ENCODE measurements at regions not wholly inside any gene's neighbourhood (a gene's known extent, or its start where the extent isn't known, plus 50 kb on each side); places are given as distances from the start of the nearest gene placed in this dataset.

DNA sequence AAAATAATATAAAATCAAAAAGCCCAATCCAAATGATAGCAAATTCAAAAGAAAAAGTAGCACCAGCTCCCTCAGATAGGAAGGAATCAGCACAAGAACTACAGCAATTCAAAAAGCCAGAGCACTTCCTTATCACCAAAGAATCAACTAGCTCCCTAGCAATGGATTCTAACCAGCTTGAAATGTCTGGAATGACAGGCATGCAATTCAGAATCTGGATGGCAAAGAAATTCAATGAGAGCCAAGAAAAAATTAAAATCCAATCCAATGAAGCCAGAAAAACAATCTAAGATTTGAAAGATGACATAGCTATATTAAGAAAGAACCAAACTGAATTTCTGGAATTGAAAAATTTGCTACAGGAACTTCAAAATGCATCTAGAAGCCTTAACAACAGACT lies 1334.4 kb upstream of the ALCAM start:
- peaks cover 3% of the 10 kb centered on the region; the same call in 1 of the 2 replicates for H3K4me1 ChIP-seq (ENCODE audit: insufficient read depth, low read length)
- no peak overlapping the region for H2BK15ac ChIP-seq (ENCODE audit: low read depth, low read length)
- H3K79me2 ChIP-seq (ENCODE audit: insufficient read depth, low read length) = no peaks in the 10 kb centered on the region
- no peak for DNase-seq
- Mint-ChIP-seq H3K4me1 (peaks cover 7 to 19% of the 10 kb centered on the region in 2 experiments), H3K27me3 (ENCODE audit: low read depth) (no peaks in the 10 kb centered on the region), H3K4me3 (no peak overlapping the region), H3K9me3 (peaks cover 3 to 9% of the 10 kb centered on the region in 2 experiments; a peak in 4 of 5 replicates), H3K27ac (peak overlapping the region in 2 of 3 experiments; percentile 28 to 44; a peak in 3 of 7 replicates), H3K36me3 (ENCODE audit: insufficient read depth in 1 of 3, low read depth in 3 of 3) (peaks cover 0 to 1% (median 0%) of the 10 kb centered on the region in 3 experiments; a peak in 2 of 7 replicates)
- no peaks in the 10 kb centered on the region for H3K27me3 ChIP-seq (ENCODE audit: insufficient read depth, low read length)
- H2AFZ ChIP-seq (ENCODE audit: low read length) = no peak overlapping the region
- H3K27ac ChIP-seq (ENCODE audit: insufficient read length, low read depth, low read length) = no peak overlapping the region
- TF ChIP-seq, protein P1, sequence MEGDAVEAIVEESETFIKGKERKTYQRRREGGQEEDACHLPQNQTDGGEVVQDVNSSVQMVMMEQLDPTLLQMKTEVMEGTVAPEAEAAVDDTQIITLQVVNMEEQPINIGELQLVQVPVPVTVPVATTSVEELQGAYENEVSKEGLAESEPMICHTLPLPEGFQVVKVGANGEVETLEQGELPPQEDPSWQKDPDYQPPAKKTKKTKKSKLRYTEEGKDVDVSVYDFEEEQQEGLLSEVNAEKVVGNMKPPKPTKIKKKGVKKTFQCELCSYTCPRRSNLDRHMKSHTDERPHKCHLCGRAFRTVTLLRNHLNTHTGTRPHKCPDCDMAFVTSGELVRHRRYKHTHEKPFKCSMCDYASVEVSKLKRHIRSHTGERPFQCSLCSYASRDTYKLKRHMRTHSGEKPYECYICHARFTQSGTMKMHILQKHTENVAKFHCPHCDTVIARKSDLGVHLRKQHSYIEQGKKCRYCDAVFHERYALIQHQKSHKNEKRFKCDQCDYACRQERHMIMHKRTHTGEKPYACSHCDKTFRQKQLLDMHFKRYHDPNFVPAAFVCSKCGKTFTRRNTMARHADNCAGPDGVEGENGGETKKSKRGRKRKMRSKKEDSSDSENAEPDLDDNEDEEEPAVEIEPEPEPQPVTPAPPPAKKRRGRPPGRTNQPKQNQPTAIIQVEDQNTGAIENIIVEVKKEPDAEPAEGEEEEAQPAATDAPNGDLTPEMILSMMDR (conservative IDR thresholded peaks at IDR 0.05) = no peak
- no peak overlapping the region for H3T11ph ChIP-seq (ENCODE audit: low read length)
- no peak overlapping the region for H2BK5ac ChIP-seq (ENCODE audit: insufficient read length, low read length)
- no peak overlapping the region for H2BK20ac ChIP-seq (ENCODE audit: low read depth, low read length, poor library complexity, severe bottlenecking)
- no peak overlapping the region for H3K56ac ChIP-seq (ENCODE audit: insufficient read length, low read depth, low read length)
- H3K18ac ChIP-seq (ENCODE audit: insufficient read length, low read depth, low read length) = no peak overlapping the region
- no peaks in the 10 kb centered on the region for H3K9me3 ChIP-seq (ENCODE audit: control insufficient read depth, low read depth, low read length)
- H3K23ac ChIP-seq (ENCODE audit: insufficient read length, low read depth, low read length) = no peak overlapping the region
- no peak overlapping the region for H3K4ac ChIP-seq (ENCODE audit: low read depth, low read length)
- H4K20me1 ChIP-seq (ENCODE audit: control insufficient read depth, insufficient read depth, insufficient read length) = no peaks in the 10 kb centered on the region
- H3K79me1 ChIP-seq (ENCODE audit: insufficient read depth, low read depth, low read length, poor library complexity, severe bottlenecking) = no peaks in the 10 kb centered on the region
- no peak overlapping the region for H2BK12ac ChIP-seq (ENCODE audit: insufficient read length, low read depth, low read length)
- no peak overlapping the region for H3K14ac ChIP-seq (ENCODE audit: insufficient read depth, low read length)
- H3K23me2 ChIP-seq (ENCODE audit: insufficient read length, low read depth, low read length, poor library complexity, severe bottlenecking) = no peaks in the 10 kb centered on the region
- no peak overlapping the region for H4K5ac ChIP-seq (ENCODE audit: insufficient read length, low read depth, low read length)
- no peak overlapping the region for H3K9ac ChIP-seq (ENCODE audit: extremely low read depth, insufficient read length, low read length)
- H4K8ac ChIP-seq (replicated peaks; ENCODE audit: insufficient read length, low read depth, low read length) = no peak overlapping the region
- no peak overlapping the region for H4K91ac ChIP-seq (ENCODE audit: insufficient read length, low read depth, low read length)
- no peak overlapping the region for H3K4me2 ChIP-seq (ENCODE audit: insufficient read depth, insufficient read length, low read length)
- no peak overlapping the region for H2BK120ac ChIP-seq (ENCODE audit: low read depth, low read length, poor library complexity, severe bottlenecking)
- no peak overlapping the region for H2AK5ac ChIP-seq (ENCODE audit: insufficient read length, low read length)
